ENCODE measurements at regions not wholly inside any gene's neighbourhood (a gene's known extent, or its start where the extent isn't known, plus 50 kb on each side); places are given as distances from the start of the nearest gene placed in this dataset.

DNA sequence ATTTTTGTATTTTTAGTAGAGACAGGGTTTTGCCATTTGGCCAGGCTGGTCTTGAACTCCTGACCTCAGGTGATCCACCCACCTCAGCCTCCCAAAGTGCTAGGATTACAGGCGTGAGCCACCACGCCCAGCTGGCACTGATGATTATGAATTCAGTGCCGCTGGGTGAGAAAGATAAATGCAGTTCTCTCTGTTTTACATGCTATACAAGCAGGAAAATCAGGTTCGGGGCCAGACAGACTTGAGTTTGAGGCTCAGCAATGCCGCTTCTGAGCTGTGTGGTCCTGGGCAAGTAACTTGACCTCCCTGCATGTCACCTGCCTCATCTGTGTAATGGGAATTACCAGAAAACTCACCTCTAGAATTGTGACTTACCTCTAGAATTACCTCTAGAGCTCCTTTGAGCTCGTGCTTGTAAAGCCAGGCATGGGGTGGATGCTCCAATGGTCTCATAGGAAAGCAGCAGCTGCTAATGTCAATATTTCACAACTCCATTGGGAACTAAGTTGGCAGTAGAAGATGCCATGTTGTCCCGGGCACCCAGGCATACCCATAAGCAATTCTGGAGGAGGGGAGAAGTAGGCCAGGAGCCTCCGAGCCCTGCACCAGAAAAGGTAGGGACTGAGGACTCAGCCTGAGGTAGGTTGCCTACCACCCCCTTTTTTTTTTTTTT, 119.8 kb upstream of the SLC25A33 start:
- DNase-seq (ENCODE audit: low read depth in 4 of 4, low spot score in 3 of 4), result no peak

DNA sequence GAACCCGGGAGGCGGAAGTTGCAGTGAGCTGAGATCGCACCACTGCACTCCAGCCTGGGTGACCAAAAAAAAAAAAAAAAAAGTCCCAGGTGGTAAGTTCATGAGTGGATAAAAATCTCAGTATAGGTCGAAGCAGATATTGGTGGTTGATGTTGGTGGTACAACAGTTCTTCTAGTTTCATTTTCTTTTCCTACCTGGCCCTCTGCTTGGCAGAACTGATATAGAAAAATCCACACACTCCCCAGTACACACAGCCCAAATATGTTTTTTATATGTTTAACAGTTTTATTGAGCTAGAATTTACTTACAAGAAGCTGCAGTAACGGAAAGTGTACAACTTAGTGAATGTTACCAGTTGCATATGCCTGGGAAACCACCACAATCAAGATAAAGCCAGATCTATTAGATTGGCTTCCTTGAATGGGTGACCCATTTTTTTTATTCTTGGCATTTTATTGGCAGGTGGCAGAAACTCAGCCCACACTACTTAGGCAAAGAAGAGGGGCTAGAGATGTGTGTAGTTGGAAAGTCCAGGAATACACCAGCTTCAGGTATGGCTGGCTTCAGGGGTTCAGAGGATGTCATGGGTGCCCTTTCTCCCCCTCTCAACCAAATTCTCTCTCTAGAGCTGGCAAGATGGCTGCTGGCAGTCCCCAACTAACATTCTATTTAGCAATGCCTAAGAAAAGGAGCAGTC, 118.3 kb upstream of the SLC25A33 start:
- no peak for DNase-seq (ENCODE audit: low read depth in 4 of 4, low spot score in 3 of 4)

DNA sequence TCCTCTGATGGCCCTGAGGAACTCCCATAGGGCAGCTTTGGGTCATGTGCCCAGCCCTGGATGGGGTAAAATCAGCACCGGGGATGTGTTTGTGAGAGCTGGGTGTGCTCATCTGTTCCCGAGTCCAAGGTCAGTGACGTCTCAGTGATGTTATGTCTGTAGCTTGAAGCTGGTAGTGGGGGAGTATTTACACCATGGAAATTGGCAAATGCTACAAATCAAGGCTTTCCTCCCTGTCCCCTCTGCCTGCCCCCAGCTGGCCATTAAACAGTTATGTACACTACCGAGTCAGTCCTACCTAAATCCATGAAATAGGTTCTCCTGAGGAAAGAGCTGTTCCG, 117.8 kb upstream of the SLC25A33 start:
- DNase-seq (ENCODE audit: low read depth in 4 of 4, low spot score in 3 of 4), result no peak

DNA sequence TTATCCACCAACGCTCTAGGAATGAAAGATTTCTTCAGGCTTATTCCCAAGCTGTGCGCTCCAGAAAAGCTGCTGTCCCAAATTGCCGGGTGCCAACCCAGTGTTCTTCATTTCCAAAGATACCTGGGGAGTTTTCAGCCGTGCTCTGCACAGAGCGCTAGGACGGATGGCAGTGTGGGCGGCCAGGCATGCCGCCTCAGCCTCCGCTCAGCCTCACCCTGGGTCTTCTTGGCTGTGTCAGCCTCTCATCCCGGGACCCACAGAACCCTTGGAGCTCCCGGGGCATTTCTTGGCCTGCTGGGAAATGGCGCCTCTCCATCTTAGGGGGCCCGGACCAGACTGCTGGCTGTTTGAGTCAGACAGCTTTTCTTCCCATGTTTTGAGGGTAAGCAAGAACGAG, 116.9 kb upstream of the SLC25A33 start:
- DNase-seq (ENCODE audit: low read depth in 4 of 4, low spot score in 3 of 4), result no peak

DNA sequence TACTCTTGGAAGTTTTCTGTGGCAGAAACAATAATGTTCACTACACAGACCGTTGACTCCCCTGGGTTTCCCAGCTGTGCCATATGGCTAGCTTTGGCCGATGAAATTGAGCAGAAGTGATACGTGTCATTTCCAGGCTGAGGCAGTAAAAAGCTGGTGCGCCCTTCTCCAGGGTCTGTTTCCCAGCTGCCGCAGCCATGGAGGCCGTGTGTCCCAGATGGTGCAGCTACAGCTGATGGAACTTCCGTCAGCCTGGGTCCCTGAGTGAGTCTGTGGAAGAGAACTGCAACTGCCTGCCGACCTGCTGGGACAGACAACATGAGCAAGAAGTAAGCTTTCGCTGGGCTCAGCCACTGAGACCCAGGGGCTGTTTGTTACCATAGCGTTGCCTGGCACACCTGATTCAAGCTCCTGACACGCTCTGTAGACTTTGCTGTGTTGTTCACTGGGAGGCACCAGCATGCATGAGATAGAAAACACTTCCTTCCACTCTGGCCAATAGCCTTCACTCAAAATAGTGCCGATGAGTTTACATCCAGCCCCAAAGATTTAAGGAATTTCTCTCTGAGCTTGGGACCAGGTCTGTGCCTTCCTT, 116.3 kb upstream of the SLC25A33 start:
- DNase-seq (ENCODE audit: low read depth in 4 of 4, low spot score in 3 of 4), result no peak

DNA sequence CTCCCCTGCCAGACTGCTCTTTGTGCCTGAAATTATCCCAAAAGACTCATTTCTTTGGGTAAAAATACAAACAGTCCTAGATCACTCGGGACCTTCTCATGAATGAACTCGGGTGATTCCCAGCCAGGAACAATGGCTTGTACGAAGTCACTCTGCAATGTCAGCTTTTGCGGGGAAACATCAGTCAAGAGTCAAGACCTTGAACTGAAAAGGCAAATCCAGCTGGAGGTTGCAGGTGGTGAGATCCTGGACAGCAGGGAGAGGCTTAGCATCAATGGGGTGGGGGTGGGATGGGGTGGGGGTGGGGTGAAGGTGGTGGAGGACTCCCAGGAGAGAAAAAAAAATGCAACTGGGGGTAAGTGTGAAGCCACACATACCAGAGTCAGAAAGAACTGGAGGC, 115.0 kb upstream of the SLC25A33 start:
- DNase-seq (ENCODE audit: low read depth in 4 of 4, low spot score in 3 of 4), result no peak

DNA sequence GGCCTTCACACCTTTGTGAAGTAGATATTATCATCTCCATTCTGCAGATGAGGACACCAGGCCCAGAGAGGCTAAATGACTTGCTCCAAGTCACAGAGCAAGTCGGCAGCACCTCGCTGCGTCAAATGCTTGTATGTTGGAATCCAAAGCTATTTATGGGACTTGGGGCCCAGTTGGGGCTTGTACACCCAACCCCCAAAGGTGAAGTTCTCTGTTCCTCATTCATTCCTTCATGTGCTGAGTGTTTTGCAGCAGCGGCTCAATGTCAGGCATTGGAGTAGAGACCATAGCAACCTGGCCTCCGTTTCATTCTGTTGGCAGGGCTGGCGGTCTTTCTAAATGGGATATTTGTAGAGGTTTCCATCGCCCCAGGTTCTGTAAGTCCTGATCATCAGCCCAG, 113.4 kb upstream of the SLC25A33 start:
- DNase-seq (ENCODE audit: low read depth in 4 of 4, low spot score in 3 of 4), result no peak

DNA sequence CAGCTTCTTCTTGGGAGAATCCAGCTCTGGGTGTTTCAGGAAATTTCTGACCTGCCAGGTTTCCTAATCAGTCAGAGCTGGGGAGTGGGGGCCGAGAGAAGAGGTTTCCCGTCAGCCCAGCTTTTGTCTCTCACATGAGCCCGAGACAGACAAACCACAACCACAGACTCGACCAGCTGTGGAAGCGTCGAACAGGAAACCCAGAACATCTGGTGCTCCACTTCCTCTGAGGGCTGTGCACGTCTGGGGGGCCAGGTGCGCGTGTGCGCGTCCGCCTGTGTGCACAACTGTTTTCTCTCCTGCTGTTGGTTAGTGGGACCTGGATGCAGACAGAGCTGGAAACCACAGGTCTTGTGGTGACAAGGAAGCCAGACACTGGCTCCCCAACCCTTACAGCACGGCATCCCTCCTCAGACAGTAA, 113.0 kb upstream of the SLC25A33 start:
- DNase-seq (ENCODE audit: low read depth in 4 of 4, low spot score in 3 of 4), result no peak

DNA sequence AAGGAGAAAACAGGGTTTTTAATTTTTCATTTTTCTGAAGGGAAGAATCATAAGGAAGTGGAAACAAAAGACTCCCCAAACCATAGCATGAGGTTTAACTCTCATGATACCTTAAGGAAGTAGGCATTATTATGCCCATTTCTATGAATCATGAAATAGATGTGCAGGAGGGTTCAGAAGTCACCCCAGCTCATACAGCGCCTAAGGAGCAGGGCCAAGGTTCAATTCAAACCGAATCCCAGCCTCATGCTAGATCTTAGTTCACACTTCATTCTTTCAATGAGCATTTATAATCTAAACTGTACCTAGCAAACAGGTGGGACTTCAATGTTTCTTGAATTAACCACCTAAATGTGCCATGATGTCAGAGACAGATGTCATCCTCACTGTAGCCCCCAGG, 111.9 kb upstream of the SLC25A33 start:
- DNase-seq (ENCODE audit: low read depth in 4 of 4, low spot score in 3 of 4), result no peak

DNA sequence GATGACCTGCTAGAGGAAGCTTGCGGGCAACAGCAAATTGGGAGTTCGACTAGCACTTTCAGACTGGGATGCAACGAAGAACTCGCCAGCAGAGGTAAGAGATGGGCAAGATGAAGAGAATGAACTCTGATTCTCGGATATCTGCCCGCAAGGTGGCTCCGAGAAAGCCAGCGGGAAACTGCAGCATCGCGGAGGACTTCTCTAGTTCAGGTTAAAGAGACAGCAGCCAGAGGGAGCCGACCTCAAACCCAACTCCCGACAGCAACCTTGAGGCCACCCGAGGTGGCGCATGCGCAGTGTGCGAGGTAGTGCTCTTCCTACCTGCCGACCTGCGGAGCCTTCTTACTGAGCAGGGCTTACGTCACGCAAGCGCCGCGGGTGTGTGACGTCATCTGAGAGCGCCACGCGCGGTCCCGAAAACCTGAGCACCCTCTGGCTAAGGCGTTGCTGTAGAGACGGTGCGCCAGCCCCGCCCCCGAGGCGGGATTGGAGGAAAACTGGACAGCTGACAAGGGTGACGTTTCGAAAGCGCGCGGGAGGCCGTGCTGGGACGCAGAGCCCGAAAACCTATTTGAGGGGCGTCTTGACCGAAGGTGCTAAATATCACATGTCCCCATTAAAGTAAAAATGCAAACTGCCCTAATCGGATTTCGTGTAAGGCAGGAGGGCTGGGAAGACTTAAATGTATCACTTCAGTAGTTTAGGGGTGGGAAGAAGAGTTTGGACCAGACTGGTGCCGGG, 110.5 kb upstream of the SLC25A33 start:
- peak; percentile 99 to 100 (median 99) for DNase-seq (ENCODE audit: low read depth in 4 of 4, low spot score in 3 of 4)

DNA sequence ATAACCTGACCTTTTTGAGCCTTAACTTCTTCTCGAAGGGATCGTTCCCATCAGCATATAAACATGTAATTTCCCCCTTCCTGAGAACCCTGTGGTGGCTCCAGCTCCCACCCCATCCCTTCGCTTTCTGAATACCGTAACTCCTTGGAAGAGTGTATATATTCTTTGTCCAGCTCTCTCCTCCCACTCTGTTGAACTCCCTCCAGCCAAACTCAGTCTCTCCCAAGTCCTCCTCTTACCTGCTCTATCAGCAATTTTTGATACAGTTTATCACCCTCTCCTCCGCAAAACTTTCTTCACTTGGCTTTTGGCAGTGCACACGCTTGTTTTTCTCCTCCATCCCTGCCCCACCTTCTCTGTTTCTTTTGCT, 109.9 kb upstream of the SLC25A33 start:
- DNase-seq (ENCODE audit: low read depth in 4 of 4, low spot score in 3 of 4), result no peak

DNA sequence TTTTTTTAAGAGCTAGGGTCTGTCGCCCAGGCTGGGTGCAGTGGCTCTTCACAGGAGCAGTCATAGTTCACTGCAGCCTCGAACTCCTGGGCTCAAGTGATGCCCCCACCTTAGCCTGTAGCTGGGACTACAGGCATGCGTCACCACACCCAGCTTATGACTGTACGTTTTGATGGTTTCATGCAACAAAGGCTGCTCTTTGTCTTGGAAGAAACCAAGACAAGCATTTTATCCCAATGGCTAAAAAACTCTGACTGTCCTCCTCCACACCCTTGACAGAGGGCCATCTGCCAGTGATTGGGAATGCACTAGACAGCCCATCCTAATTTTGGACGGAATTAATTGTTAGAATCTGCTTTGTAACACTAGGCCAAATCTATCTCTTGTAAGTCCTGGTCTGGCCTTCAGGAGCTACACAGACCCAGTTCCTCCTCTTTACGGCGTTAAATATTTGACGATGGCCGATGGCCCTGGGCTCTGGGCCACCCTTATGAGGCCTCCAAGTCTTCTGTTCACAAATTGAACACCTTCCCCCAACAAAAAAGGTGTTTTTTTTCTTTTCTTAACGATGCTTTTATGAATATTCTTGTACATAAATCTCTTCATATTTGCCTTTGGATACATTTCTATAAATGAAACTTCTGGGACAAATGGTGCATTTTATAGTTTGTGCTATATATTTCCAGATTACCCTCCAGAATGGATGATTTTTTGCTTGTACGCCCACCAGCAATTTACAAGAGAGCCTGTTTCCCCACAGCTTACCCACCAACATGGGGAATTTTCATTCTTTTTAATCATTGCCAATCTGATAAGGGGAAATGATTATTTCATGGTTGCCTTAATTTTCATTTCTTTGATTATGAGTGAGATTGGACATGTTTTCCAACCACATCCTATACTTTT, 104.8 kb upstream of the SLC25A33 start:
- no peak for DNase-seq (ENCODE audit: low read depth in 4 of 4, low spot score in 3 of 4)

DNA sequence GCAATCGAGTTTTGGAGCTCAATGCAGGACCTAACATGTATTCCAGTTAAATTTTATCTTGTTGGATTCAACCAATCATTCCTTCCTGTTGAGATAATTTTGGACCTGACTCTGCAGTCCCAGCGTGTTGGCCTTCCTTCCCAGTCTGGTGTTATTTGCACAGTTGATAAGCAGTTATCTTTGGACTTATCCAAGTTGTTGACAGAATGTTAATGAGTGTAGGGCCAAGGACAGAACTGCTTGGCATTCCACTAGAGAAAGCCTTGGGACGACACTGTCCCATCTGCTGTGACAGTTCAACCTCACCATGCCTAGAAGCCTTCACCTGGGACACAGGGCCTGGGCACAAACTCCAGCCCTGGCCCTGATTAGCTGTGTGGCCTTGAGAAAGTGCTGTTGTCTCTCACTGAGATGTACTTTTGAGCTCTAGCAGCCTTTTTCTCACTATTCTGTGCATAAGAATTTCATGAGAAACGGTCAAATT, 104.1 kb upstream of the SLC25A33 start:
- DNase-seq (ENCODE audit: low read depth in 4 of 4, low spot score in 3 of 4), result no peak

DNA sequence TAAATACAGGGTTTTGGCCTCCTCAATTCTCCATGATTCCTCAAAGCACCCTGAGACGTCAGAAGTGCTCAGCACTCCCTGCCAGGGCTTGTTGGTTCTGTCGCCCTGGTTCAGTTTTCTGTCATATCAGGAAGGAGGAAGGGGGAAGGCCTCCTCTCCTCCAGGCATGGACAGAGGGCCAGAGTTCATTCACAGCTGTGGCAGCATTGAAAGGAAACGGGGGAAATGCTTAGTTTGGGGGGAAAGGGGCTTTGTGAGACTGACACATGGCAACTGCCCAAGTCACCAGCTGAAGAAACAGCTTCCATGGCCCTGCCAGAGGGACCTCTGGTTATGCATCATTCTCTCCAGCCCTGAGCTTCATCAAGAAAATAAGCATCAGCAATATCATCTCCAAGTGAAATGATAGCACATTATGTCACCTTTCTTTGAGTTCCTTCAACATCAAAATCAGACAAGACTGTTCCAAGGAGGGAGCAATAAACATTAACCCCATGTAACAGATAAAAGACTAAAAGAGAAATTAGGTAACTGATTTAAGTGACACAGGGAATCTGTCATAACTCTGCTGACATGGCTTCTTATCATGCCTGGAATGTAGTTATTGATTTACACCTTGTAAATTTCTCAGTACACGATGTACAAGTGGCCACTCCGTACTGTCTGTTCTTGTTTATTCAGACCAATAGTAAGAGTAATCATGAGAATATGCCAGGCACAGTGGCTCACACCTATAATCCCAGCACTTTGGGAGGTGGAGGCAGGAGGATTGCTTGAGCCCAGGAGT, 103.2 kb upstream of the SLC25A33 start:
- no peak for DNase-seq (ENCODE audit: low read depth in 4 of 4, low spot score in 3 of 4)

DNA sequence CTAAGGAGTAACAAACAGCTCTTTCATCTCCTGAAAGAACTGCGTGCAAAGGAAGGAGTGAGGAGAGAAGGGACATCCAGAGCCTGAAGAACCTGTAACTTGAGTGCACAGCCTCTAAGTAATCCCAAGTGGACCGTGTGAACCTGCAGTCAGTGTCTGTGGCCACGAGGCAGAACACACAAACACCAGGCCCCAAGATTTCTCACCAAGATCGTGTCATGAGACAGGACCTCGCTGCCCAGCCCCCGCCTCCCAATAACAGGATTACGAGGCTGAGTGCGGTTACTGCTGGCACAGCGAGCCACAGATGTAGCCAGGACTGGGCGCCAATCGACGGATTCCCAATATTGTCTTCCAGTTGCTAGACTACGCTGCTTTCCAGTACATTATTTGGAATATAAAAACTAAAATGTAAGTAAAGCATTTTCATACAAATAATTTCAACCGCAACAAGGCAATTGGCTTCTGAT, 101.3 kb upstream of the SLC25A33 start:
- no peak for DNase-seq (ENCODE audit: low read depth in 4 of 4, low spot score in 3 of 4)

DNA sequence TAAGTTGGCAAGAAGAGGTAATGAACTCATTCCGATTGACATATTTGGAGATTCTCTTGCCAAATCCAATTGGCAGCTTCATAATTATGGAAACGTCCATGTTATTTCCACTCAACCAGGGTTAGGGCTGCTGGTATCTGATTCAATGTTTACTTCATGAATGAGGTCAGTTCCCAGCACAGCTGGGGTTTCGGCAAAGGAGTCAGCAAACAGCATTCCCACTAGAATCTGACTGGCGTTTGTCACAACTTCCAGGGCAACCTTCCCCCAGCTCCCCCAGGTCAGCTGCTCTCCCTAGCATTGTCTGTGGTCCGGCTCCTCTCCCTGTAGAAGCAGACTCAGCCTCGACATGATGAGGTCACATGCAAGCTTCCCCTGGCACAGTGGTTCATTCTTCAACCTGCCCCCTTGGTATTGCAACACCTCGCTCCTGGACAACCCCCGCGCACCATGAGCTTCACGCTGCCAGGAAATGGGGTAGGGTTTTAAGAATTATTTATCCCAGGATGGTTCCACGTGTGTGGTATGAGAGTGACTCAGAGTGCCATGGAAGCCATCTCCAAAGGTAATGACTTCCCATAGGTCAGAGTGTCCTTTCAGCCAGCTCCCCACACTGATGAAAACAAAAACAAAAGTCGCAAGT, 100.7 kb upstream of the SLC25A33 start:
- no peak for DNase-seq (ENCODE audit: low read depth in 4 of 4, low spot score in 3 of 4)

DNA sequence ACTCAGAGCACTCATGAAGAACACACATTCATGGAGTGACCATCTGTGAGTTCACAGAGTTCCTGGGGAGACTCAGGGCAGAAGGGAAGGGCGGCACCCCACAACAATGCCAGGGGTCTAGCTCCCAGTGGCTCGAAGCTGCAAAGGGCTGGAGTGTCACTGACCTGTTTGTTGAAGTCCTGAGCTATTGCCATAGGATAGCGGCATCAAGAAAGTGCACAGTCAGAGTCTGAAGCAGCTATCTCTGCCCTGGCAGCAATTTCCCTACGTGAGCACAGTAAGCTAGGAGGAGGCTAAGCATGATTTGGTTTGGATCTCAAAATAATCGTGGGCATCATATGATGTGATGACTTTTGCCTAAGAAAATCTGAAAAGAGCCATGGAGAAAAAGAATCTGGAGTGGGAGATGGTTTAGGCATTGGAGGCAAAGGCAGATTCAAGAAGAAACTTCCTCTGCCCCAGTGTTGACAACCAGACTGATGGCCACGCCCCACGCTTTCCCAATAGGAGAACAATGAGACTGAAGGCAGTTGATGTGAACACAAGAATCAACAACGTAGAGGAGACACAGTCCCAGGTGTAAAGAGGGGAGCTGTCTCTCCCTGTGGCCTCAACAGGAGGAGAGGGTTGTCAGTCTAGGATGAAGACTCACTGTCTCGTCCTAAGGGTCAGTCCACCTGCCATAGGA, 100.0 kb upstream of the SLC25A33 start:
- DNase-seq (ENCODE audit: low read depth in 4 of 4, low spot score in 3 of 4), result no peak

DNA sequence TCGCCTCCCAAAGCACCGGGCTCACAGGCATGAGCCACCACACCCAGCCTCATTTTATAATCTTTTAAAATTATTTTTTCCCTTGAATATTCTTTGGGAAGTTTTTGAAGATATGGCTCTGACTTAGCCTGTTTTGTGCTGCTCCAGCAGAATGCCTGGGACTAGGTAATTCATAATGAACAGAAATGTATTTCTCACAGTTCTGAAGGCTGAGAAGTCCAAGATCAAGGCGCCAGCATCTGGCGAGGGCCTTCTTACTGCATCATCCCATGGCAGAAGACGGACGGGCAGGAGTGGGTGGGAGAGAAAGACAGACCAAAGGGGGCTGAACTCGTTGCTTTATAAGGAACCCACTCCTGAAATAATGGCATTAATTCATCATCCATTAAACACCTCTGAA, 99.0 kb upstream of the SLC25A33 start:
- DNase-seq (ENCODE audit: low read depth in 4 of 4, low spot score in 3 of 4), result no peak
